NCI-H226 (cell line): ENCODE measurements at regions not wholly inside any gene's neighbourhood (a gene's known extent, or its start where the extent isn't known, plus 50 kb on each side); places are given as distances from the start of the nearest gene placed in this dataset.
"Not testable (repeated sequence)": the region's sequence is repeated elsewhere in the genome, so short reads cannot be mapped to it uniquely, and the experiment has no call there.

Source experiments
- DNase-seq: peaks from one replicate; pipeline ENCODE4 v3.0.0-alpha.2; 2015

DNA sequence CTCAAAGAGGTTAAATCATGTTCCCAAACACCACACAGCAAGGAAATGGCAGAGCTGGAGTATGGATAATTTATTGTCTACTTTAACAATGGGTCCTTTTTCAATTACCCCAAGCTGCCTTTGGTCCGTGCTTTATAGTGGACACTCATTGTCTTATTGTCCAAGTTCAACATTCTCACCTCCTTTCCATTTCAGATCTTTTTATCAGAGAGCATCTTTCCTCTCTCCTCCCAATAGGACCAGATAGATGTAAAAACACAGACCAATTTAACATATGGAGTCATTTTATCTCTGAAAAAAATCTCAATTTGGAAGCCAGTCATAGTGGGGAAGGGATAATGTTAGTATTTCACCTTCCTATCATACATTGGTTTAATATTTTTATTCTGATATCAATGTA, 83.5 kb upstream of the WAC start:
- DNase-seq, result no peak

DNA sequence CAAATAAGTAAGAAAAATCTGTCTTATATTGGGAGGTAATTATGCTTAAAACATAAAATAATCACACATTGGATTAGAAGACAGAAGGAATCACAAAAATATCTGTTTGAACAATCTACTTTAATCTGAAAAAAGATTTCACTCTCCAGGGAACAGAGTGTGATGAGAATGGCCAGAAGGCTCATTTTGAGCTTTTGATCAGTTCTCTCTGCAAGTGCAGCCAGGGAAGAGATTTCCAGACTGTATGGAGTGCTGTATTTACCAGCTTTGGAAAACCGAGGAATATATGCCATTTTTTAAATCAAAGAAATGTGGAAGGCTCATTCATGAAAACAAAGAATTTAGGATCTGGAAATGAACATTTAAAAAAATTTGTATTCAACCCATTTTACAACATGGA, 83.0 kb upstream of the WAC start:
- DNase-seq, result no peak

DNA sequence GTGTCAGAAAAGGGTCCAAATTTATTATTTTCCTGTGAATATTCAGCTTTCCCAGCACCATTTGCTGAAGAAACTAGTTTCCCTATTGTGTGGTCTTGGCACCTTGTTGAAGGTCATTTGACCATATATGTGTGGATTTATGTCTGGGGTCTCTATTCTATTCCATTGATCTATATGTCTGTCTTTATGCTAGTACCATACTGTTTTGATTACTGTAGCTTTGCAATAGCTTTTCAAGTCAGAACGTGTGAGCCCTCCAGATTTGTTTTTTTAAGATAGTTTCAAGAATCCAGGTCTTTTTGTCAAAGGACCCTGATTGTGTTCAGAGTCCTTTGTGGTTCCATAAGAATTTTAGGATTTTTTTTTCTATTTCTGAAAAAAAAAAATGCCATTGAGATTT, 79.0 kb upstream of the WAC start:
- DNase-seq, result no peak

DNA sequence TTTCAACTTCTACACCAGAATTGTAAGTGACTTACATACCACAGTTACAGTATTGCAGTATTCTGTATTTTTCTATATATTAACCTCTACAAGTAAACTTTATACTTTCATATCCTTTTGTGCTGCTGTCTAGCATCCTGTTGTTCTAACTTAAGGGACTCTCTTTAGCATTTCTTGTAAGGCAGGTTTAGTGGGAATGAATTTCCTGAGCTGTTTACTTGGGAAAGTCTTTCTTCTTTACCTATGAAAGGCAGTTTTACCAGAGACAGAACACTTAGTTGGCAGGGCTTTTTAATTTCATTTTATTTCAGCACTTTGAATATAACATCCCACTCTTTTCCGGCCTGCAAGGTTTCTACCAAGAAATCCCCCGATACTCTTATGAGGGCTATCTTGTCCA, 75.8 kb upstream of the WAC start:
- DNase-seq, result no peak

GRCh38 chr10:28457873-28458272, 75.0 kb upstream of the WAC start:
- DNase-seq, result not testable (repeated sequence)

- DNase-seq, result no peak
Measured at GRCh38 chr10:28459453-28460144, 73.3 kb upstream of the WAC start.

DNA sequence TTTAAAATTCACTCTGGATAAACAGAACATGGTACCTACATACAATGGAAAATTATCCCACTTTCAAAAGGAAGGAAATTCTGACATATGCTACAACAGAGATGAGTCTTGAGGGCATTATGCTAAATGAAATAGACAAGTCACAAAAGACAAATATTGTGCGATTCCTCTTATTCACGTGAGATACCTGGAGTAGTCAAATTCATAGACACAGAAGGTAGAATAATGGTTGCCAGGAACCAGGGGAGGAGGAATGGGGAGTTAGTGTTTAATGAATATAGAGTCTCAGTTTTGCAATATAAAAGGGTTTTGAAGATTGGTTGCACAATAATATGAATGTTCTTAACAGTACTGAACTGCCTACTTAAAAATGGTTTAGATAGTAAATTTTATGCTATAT, 69.8 kb upstream of the WAC start:
- DNase-seq, result no peak

DNA sequence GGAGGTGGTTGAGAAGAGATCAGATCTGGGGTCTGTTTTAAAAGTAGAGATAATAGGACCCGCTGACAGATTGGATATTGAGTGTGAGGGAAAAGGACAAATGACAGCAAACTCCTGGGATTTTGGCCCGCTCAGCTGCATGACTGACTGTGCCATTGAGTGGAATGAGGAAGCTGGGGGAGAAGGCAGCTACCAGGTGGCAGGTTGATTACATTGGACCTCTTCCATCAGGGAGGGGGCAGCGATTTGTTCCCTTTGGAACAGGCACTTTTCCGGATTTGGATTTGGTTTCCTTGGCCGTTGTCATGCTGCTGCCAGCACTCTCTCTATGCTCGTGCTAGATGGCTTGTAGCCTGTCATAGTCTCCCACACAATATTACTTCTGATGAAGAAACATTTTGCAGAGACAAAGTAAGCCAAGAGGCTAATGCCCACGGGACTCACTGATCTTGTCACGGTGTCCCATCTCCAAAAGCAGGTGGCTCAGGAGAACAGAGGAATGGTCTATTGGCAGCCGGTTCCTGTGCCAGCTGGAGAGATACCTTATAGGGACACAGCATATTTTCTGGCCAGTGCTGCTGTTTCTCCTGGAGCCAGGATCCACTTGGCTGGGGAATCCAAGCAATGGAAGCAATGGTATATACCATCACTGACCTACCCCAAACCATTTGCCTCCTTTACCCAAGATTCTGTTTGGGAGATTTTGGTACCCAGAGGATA, 69.1 kb upstream of the WAC start:
- DNase-seq, result no peak

DNA sequence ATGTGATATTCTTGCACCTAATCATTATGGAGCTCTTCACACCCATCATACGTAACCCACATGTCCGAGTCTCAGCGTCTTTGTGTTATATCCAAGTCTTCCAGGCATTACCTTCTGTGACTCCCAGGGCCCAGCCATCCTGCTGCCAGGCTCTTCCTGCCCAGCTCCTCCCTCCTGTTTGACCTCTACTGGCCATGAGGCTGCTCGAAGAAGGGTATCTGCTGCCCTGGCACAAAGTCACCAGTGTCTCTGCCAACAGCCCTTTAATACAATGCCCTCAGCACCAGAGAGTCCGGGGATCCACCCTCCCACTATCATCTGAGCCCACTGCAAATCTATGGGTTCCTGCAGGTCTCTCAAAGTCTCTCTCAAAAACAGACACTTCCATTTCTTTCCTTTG, 65.3 kb upstream of the WAC start:
- no peak for DNase-seq

- DNase-seq, result no peak
Measured at GRCh38 chr10:28468707-28469483, 64.0 kb upstream of the WAC start.

GRCh38 chr10:28470873-28471651, 61.9 kb upstream of the WAC start:
- no peak for DNase-seq

DNA sequence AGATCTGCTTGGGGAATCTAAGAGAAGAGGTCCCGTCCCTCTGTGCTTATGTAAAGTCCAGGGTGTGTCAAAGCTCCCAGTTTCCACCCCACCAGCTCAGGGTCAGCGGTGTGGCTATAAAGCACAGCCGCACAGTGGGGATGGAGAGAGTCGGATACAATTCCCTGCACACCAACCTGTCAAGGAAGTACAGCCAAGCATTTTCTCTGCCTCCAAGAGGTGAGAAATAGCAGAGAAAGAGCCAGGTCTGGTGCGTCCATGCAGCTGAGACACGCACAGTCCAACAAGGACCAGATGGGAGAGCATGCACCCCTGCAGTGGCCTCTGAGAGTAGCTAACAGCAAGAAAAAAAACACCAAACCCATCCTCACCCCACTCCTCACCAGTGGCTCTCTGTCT, 61.3 kb upstream of the WAC start:
- no peak for DNase-seq

DNA sequence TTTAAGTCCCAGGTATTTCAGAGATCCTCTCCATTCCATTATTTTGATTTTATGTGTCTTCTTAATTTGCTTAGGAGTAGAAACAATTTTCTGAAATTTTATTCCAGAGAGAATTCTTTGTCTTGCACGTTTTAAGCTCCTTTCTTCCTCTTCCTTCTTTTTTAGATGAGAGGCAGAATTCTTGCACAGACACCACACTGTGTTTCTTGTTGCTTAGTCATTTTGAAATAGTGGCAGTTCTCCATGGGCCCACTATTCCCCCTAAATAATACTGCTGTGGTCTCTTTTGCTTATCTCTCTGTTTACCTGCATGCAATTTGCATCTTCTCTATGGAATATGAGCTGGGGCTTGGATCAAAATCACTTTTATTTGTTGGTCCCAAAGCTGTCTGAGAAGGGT, 54.3 kb upstream of the WAC start:
- no peak for DNase-seq

DNA sequence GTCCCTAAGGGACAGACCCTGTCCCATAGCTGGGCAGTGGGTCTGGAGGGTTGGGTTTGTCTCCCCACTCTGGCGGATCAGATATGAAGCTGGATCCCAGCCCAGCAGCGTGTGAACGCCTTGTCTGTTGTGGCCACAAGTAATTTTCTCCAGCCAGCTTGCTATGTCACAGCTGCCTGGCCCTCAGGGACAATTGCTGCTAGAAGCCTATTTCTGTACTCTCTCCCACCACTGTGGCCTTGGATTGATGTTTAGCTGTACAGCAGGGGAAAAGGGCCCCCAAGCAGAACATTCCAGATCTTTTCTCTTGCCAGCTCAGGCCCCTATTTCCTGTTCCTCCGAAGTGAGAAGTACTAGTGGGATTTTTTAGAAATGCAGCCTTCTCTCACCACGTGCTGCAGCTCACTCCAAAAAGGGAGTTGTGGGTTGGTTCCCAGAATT, 53.5 kb upstream of the WAC start:
- no peak for DNase-seq

DNA sequence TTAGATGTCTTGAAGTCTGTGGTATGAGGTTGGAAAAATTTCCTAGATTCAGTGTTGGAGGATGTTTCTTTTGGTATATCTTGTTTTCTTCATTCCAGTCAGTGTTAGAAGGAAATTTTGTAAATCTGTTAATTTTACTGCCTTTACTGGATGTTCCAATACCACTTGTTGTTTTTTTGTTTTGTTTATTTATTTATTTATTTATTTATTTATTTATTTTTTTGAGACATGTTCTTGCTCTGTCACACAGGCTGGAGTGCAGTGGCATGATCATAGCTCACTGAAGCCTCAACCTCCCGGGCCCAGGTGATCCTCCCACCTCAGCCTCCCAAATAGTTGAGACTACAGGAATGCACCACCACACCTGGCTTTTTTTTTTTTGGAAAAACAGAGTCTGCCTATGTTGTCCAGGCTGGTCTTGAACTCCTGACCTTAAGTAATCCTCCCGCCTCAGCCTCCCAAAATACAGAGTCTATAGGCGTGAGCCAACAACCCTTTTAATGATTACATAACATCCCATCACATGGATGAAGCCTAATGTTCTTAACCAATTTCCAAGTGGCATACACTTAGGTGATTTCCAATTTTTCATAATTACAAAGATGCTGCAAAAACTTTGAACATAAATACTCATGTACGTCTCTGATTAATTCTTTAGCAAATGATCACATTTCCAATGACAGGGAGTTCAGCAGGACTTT, 52.8 kb upstream of the WAC start:
- DNase-seq, result no peak

DNA sequence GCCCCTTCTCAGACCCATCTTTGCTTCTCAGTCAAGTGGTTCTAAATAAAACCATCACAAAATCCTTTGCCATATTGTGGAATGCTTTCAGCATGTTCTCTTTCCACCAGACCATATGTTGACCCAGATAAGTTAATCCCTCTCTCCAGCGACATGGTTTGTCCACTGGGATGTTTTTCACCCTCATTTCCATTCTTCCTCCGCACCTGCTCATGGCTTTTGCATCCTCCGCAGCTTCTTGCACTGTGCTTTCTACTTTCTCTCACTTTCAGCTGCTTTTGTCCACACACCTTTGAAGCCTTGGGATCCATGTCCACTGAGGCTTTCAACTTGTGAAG, 52.3 kb upstream of the WAC start:
- DNase-seq, result no peak

DNA sequence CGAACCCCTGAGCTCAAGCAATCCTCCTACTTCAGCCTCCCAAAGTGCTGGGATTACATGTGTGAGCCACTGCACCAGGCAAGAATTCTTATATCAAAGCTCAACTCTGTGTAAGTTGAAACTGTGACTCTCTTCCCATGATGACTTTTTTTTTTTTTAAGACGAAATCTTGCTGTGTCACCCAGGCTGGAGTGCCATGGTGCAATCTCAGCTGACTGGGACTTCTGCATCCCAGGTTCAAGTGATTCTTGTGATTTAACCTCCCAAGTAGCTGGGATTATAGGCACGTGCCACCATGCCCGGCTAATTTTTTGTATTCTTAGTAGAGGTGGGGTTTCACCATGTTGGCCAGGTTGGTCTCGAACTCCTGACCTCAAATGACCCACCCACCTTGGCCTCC, 51.6 kb upstream of the WAC start:
- not testable (repeated sequence) for DNase-seq

DNA sequence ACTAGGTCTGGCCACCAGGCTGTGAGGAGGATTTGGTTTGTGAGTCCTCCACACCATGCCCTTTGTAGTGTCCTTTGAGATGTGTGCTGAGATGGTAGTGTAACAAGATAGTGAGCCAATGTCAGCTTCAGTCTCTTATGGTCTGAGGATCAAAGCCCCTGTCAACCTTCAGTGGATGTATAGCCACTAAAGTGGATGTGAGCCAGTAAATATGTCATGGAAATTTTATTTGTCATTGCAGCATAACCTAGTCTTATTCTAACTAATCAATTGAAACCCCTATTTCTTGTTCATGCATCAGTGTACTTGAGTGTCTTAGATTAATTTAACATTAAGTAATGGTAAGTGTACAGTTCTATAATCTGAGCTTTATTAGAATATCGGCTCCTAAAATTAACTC, 51.0 kb upstream of the WAC start:
- DNase-seq, result no peak
